ENCODE measurements at regions not wholly inside any gene's neighbourhood (a gene's known extent, or its start where the extent isn't known, plus 50 kb on each side); places are given as distances from the start of the nearest gene placed in this dataset.

DNA sequence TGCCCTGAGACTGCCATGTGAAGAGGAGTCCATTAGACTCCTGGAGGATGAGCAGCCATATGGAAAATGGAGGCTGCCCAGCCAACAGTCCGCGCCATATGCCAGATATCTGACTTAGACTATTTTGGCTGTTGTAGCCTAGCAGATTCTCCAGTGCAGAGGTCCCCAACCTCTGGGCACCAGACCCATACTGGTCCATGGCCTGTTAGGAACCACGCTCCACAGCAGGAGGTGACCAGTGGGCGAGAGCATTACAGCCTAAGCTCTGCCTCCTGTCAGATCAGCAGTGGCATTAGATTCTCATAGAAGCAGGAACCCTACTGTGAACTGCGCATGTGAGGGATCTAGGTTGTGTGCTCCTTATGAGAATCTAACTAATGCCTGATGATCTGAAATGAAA lies 851.9 kb downstream of the NR2F1-AS1 start:
- no peak for DNase-seq (ENCODE audit: low spot score)
- TF ChIP-seq, protein P1, sequence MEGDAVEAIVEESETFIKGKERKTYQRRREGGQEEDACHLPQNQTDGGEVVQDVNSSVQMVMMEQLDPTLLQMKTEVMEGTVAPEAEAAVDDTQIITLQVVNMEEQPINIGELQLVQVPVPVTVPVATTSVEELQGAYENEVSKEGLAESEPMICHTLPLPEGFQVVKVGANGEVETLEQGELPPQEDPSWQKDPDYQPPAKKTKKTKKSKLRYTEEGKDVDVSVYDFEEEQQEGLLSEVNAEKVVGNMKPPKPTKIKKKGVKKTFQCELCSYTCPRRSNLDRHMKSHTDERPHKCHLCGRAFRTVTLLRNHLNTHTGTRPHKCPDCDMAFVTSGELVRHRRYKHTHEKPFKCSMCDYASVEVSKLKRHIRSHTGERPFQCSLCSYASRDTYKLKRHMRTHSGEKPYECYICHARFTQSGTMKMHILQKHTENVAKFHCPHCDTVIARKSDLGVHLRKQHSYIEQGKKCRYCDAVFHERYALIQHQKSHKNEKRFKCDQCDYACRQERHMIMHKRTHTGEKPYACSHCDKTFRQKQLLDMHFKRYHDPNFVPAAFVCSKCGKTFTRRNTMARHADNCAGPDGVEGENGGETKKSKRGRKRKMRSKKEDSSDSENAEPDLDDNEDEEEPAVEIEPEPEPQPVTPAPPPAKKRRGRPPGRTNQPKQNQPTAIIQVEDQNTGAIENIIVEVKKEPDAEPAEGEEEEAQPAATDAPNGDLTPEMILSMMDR (IDR thresholded peaks at IDR 0.05) = no peak
- Histone ChIP-seq H3K27ac (no peak overlapping the region), H3K4me3 (no peak overlapping the region)

DNA sequence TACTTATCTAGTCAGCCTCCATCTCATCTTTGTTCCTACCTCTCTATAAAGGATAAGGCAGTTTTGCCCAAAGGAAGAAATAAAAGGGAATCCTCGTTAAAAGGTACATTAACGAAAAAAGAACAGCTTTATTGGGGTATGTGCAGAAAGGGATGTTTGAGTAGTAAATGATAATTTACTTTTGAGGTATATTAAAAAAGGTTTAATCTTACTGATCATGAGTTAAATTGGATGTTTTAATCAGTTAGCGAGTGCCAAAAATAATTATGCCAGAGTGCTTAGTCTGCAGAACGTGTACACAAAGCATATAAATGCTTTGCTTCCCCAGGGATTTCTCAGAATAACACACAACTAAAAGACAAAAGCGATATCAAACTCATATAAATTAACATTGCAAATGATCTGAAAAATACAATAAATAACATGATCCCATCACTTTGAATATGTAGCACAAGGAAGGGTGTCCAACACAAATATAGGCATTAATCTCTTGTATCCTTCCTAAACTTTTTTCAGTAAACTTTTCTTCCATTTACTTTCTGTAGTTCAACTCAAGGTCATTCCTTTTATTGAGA lies 865.0 kb downstream of the NR2F1-AS1 start:
- TF ChIP-seq, protein P1 (IDR thresholded peaks at IDR 0.05) = no peak
- DNase-seq (ENCODE audit: low spot score) = no peak
- Histone ChIP-seq H3K4me3 (no peak overlapping the region), H3K27ac (no peak overlapping the region)

DNA sequence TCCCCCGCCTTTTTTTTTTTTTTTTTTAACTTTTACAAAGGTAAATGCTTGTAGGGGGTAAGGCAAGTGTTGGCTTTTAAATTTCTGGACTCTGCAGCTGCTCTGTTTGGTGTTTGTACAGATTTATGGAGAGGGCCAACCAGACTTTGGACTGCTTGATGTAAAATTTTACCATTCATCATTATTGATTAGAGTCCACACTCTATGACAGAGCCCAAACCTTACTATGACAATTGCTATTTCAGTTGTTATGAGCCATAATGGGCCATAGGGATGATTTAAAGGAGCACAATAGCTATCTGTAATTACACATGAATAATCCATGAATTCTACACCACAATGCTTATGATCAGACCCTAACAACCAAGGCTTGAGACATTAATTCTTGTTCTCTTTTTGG lies 867.2 kb downstream of the NR2F1-AS1 start:
- no peak for DNase-seq (ENCODE audit: low spot score)
- TF ChIP-seq, protein P1 (IDR thresholded peaks at IDR 0.05) = no peak
- no peak overlapping the region for H3K4me3 ChIP-seq
- no peak overlapping the region for H3K27ac ChIP-seq

DNA sequence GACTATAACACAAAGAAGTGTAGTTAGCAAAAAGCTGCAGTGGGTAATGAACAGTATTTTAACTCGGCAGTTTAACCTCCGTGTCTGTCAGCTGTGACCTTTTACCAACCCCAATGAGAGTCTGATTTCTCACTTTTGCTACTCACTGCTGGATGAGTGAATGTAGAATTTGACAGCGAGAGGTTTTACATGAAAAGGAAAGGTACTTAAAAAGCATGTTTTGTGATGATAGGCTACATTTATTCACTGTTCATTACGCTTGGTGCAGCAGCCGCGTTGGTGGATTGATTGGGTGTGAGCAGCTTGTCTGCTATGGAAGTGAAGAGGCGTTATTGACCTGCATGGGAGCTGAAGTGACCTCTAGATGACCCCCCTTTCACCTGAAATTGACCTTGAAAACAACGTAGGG lies 867.7 kb downstream of the NR2F1-AS1 start:
- TF ChIP-seq, protein P1 (IDR thresholded peaks at IDR 0.05) = no peak
- Histone ChIP-seq H3K27ac (no peak overlapping the region), H3K4me3 (no peak overlapping the region)
- no peak for DNase-seq (ENCODE audit: low spot score)

DNA sequence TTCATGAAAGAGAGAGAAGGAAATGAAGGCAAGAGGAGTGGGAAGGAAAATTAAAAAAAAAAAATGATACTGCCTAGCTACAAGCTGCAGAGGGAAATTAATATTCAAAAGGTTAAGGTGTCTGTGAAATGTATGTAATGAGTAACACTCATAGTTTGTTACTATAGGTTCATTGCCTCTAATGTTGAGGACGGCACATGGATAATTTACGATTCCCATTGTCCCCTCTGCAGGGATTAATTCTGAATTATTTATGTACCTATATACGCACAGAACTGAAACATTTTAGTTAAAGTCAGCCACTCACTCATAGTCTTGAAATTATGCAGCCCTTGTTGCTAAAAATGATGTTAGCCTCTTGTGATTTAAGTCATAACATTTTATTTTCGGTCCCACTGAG lies 869.1 kb downstream of the NR2F1-AS1 start:
- TF ChIP-seq, protein P1 (IDR thresholded peaks at IDR 0.05) = no peak
- no peak overlapping the region for H3K27ac ChIP-seq
- H3K4me3 ChIP-seq = no peak overlapping the region
- DNase-seq (ENCODE audit: low spot score) = no peak

DNA sequence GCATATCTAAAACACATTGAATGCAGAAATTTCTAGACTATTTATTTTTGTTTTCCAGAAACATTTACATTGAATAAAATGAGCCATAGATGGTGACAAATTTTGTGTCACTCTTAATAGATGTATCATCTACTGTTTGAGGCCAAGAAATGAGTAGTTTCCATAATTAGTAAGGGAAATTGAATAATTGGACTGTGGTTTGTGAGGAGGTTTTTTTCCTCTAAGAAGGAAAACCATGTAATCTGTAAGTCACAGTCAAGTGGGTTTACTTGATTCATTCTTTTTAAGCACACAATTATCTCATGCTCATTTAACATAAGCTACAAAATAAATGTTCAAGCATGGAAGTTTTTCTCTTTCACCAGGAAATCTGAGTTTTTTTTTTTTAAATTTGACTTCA lies 876.4 kb downstream of the NR2F1-AS1 start:
- Histone ChIP-seq H3K27ac (no peak overlapping the region), H3K4me3 (no peak overlapping the region)
- DNase-seq (ENCODE audit: low spot score) = no peak
- TF ChIP-seq, protein P1 (IDR thresholded peaks at IDR 0.05) = no peak

DNA sequence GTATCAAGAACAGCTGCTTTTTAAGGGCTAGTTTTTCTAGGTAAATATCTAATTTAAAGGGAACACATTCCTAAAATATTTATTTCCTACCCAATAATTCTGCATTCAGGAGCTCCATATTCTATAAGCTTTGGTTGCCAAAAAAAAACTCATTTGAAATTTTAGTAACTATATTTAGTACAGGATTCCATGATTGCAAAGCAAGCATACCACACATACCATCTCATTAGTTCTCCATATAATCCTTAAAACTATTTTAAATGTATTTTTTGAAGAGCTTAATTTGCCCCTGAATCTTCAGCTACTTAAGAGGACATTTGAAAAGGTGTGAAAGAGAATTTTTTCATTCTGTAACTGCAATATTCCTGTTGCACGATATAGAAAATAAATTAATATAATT lies 877.0 kb downstream of the NR2F1-AS1 start:
- Histone ChIP-seq H3K4me3 (no peak overlapping the region), H3K27ac (no peak overlapping the region)
- no peak for DNase-seq (ENCODE audit: low spot score)
- TF ChIP-seq, protein P1 (IDR thresholded peaks at IDR 0.05) = no peak
